ENCODE measurements at regions not wholly inside any gene's neighbourhood (a gene's known extent, or its start where the extent isn't known, plus 50 kb on each side); places are given as distances from the start of the nearest gene placed in this dataset.

- TF ChIP-seq POLR2AphosphoS2 (conservative IDR thresholded peaks at IDR 0.05; ENCODE audit: low read length) (no peak), GATA3 (IDR thresholded peaks at IDR 0.05; ENCODE audit: borderline replicate concordance) (no peak), MAX (IDR thresholded peaks at IDR 0.05) (no peak), CTCF (IDR thresholded peaks at IDR 0.05) (no peak), EP300 (IDR thresholded peaks at IDR 0.05) (no peak), CEBPB (IDR thresholded peaks at IDR 0.05) (no peak), CBX8 (IDR thresholded peaks at IDR 0.05) (no peak), CHD4 (IDR thresholded peaks at IDR 0.05; ENCODE audit: borderline replicate concordance) (no peak), NR3C1 (IDR thresholded peaks at IDR 0.05) (no peak), CHD2 (IDR thresholded peaks at IDR 0.05; ENCODE audit: low read length, partially characterized antibody) (no peak), RAD21 (conservative IDR thresholded peaks at IDR 0.05 in 1 of 2, IDR thresholded peaks at IDR 0.05 in 1 of 2) (no peak)
- TF ChIP-seq, protein P1, sequence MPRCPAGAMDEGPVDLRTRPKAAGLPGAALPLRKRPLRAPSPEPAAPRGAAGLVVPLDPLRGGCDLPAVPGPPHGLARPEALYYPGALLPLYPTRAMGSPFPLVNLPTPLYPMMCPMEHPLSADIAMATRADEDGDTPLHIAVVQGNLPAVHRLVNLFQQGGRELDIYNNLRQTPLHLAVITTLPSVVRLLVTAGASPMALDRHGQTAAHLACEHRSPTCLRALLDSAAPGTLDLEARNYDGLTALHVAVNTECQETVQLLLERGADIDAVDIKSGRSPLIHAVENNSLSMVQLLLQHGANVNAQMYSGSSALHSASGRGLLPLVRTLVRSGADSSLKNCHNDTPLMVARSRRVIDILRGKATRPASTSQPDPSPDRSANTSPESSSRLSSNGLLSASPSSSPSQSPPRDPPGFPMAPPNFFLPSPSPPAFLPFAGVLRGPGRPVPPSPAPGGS (IDR thresholded peaks at IDR 0.05), result no peak
These were observed 124.8 kb upstream of the CCNG1 start for GRCh38 chr5:163312598-163312997.
